Stomach (tissue), 4 donors: ENCODE measurements at regions not wholly inside any gene's neighbourhood (a gene's known extent, or its start where the extent isn't known, plus 50 kb on each side); places are given as distances from the start of the nearest gene placed in this dataset.

ENCODE experiments used
- CTCF ChIP-seq, 7 experiments: fragments of 450-650 bp in 4 of 7; fragments of 200-600 bp in 3 of 7; sonication (generic) in 3 of 7; IDR thresholded peaks; one replicate each; pipeline ENCODE4 v1.5.1; 2016 to 2019; ENCODE audit warnings: antibody characterized with exemption in 7 of 7, control low read depth in 2 of 7, mild to moderate bottlenecking in 1 of 7
- EP300 ChIP-seq: sonication (generic); formaldehyde crosslinking; IDR thresholded peaks from one replicate; pipeline ENCODE4 v1.6.1; 2017; ENCODE audit warnings: antibody characterized with exemption

DNA sequence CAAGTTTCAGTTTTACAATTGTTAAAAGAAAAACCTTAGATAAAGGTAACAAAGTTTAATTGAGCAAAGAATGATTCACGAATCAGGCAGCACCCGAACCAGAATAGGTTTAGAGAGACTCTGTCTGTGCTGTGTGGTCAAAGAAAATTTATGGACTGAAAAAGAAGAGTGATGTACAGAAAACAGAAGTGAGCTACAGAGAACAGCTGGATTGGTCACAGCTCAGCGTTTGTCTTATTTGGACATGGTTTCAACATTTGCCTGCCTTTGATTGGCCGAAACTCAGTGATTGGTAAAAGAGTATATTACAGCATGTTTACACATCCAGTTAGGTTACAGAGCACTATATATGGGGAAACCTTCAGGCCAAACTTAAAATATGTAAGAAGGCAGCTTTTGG is 703.2 kb upstream of the STXBP6 start:
- TF ChIP-seq CTCF (IDR thresholded peaks at IDR 0.05) (no peak), EP300 (no peak)
